OCI-LY7 (cell line): ENCODE measurements at regions not wholly inside any gene's neighbourhood (a gene's known extent, or its start where the extent isn't known, plus 50 kb on each side); places are given as distances from the start of the nearest gene placed in this dataset.

Experiments
- EZH2phosphoT487 ChIP-seq: fragments of 200-600 bp; sonication (generic); IDR thresholded peaks from 2 replicates; pipeline ENCODE4 v1.6.1; 2018; ENCODE audit warnings: low read depth, borderline replicate concordance, mild to moderate bottlenecking, mixed run types, antibody characterized with exemption, low read length, moderate library complexity, mixed read lengths
- TF ChIP-seq, protein P1 (sequence below): fragments of 200-600 bp; sonication (generic); conservative IDR thresholded peaks from 2 replicates; pipeline ENCODE4 v1.5.1; 2014; ENCODE audit warnings: mild to moderate bottlenecking, antibody characterized with exemption, low read length, moderate library complexity, mixed read lengths

DNA sequence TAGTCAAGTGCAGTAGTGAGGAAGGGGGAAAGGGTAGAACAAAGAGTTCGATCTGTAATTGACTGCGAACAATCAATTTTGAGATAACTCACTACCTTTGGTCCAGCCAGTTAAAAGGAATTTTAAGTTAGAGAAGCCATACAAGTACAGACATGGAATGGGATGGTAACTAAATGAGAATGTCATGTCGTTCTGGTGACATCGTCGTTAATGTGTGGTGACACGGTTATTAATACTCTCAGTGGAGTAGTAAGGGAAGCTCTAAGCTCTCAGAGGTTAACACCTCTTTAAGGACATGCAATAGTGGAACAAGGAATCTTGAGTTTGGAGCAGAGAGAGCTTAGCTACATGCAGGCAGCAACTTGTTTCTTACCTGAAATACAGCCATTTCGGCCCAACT is 154.9 kb upstream of the KLF12 start:
- no peak for TF ChIP-seq EZH2phosphoT487
- TF ChIP-seq, protein P1, sequence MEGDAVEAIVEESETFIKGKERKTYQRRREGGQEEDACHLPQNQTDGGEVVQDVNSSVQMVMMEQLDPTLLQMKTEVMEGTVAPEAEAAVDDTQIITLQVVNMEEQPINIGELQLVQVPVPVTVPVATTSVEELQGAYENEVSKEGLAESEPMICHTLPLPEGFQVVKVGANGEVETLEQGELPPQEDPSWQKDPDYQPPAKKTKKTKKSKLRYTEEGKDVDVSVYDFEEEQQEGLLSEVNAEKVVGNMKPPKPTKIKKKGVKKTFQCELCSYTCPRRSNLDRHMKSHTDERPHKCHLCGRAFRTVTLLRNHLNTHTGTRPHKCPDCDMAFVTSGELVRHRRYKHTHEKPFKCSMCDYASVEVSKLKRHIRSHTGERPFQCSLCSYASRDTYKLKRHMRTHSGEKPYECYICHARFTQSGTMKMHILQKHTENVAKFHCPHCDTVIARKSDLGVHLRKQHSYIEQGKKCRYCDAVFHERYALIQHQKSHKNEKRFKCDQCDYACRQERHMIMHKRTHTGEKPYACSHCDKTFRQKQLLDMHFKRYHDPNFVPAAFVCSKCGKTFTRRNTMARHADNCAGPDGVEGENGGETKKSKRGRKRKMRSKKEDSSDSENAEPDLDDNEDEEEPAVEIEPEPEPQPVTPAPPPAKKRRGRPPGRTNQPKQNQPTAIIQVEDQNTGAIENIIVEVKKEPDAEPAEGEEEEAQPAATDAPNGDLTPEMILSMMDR = no peak
